HG02870 (cell line): ENCODE measurements at regions not wholly inside any gene's neighbourhood (a gene's known extent, or its start where the extent isn't known, plus 50 kb on each side); places are given as distances from the start of the nearest gene placed in this dataset.
"Not testable (repeated sequence)": the region's sequence is repeated elsewhere in the genome, so short reads cannot be mapped to it uniquely, and the experiment has no call there.

Source experiments
- ATAC-seq: cut with Tn5 transposase; IDR thresholded peaks from one replicate; pipeline ENCODE4 v1.9.1; 2021; ENCODE audit warnings: mild to moderate bottlenecking, moderate library complexity; ENCODE audit not compliant: unreplicated experiment

DNA sequence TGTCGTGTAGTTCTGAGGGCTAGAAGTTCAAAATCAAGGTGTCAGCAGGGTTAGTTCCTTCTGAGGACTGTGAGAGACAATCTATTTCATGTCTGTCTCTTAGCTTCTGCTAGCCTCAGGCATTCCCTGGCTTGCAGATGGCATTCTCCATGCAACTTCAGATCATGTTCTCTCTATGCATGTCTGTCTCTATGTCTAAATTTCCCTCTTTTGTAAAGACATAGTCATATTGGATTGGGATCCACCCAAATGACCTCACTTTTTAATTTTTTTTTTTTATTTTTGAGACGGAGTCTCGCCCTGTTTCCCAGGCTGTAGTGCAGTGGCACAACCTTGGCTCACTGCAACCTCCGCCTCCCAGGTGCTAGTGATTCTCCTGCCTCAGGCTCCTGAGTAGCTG is 104.6 kb downstream of the RAP2B start:
- ATAC-seq = no peak

DNA sequence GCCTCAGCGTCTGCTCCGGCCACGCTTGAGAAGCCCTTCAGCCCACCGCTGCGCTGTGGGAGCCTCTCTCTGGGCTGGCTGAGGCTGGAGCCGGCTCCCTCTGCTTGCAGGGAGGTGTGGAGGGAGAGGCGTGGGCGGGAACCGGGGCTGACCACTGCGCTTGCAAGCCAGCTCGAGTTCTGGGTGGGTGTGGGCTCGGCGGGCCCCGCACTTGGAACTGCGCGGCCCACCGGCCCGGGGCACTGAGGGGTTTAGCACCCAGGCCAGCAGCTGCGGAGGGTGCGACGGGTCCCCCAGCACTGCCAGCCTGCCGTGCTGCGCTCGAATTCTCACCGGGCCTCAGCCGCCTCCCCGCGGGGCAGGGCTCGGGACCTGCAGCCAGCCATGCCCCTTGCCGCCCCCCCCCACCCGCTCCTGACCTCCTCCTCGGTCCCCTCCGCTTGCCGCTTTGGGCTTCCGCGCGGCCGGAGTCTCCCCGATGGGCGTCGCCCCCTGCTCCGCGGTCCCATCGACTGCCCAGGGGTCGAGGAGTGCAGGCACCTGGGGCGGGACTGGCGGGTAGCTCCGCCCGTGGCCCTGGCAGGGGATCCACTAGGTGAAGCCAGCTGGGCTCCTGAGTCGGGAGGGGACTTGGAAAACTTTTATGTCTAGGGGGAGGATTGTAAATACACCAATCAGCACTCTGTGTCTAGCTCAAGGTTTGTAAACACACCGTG is 106.7 kb downstream of the RAP2B start:
- ATAC-seq = no peak

DNA sequence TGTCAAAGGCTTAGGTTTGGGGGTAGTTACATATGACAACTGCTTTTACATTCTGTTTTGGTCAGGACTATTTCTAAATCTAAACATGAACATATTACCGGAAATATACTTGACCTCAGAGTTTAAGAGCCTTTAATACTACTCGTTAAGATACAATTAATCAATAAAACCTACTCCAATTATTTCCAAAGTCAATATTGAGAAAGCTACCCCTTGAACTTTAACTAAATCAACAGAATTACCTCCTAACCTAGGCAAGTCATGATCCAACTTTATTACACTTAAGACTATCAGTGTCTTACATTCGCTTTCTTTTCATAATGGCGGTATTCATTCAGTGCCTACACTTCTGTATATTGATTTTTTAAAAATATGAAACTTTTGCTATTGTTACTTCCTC is 107.7 kb downstream of the RAP2B start:
- no peak for ATAC-seq

DNA sequence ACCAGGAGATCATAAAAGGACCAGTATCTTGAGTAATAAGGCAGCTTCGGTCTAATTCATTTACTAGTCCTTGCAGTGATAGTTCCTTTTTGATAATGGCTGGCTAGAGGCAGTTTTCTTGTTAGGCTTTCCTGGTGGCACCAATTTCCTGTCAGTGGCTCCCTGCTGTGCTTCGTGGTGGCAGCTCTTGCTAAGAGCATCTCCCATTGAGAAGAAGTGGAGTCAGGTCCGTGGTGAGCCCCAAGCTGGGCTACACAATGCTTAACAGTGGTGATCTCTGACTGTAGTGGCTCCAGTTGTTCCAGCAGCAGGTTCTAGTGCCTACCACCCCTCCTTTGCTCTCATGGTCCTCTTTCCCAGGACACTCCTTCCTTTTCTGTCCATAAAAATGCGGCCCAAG is 111.2 kb downstream of the RAP2B start:
- ATAC-seq = no peak

DNA sequence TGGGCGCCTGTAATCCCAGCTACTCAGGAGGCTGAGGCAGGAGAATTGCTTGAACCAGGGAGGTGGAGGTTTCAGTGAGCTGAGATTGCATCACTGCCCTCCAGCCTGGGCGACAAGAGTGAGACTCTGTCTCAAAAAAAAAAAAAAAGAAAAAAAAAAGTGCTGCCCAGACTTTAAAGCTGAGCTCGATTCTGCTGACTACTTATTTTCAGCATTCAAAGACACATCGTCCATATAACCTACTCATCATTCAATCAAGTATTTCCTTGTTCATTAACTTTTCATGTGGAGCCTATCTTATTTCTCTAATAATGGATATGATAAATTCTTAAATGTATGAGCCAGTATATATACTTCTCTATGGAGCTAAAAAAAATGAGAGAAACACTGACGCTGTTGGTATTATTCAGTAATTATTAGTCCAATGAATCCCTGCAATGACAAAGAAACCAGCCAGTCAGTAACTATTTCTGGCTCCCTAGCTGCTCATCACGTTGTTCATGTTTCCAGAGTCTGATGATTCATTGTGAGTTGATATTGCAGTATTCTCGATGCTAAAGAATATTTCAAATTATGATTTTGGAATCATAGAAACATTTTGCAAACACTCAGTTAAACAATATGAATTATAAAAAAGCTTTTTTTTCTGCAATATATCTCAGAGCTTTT is 111.9 kb downstream of the RAP2B start:
- no peak for ATAC-seq

DNA sequence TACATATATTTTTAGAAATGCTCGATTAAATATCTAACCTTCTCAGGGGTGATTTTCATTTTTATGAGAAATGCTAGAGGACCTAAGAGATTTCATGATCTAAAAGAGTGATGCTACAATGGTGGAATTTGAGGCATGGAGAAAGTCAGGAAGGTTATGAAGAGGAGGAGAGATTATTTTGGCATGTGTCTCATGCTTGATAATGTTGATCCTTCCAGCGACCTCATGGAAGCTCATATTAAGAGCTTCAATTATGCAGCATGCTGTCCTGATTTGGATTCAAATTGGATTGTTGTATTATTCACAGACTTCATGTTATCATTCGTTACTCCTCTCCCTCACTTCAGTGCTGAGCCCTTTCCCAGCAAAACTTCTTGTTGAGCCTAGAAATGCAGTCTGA is 112.5 kb downstream of the RAP2B start:
- no peak for ATAC-seq

DNA sequence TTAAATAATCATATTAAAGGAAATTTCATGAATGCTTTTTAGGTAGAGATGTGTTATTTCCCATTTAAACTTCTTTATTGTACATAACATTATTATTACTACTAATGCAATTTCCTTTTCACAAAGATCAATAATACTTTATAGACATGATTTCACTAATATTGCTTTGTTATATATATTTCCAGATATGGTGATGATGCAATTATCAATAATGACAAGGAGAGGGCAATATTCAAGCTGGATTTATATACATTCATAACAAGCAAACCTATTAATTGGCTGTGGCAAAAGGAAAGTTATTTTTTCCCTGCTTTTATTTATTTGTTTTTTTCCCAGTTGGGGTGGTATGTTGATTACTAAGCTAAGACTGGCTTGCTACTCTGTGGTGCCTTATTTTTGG is 113.5 kb downstream of the RAP2B start:
- no peak for ATAC-seq

DNA sequence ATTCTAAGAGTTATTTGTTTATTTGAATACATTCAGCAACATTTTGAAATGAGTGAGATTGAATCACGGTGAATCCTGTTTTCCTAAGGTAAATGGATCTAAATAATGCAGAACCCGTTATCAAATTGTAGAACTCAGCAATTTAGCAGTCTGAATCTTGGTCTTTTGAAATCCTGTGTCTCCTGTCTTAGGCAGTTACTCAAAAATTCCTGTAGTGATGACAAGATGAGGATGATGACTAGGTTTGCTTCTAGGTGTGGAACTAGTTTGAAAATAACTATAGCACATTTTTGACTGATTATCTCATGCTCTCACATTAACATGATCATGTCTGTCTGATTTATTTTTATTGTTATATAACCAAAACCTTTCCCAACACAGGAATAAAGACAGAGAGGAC is 115.0 kb downstream of the RAP2B start:
- ATAC-seq = no peak

DNA sequence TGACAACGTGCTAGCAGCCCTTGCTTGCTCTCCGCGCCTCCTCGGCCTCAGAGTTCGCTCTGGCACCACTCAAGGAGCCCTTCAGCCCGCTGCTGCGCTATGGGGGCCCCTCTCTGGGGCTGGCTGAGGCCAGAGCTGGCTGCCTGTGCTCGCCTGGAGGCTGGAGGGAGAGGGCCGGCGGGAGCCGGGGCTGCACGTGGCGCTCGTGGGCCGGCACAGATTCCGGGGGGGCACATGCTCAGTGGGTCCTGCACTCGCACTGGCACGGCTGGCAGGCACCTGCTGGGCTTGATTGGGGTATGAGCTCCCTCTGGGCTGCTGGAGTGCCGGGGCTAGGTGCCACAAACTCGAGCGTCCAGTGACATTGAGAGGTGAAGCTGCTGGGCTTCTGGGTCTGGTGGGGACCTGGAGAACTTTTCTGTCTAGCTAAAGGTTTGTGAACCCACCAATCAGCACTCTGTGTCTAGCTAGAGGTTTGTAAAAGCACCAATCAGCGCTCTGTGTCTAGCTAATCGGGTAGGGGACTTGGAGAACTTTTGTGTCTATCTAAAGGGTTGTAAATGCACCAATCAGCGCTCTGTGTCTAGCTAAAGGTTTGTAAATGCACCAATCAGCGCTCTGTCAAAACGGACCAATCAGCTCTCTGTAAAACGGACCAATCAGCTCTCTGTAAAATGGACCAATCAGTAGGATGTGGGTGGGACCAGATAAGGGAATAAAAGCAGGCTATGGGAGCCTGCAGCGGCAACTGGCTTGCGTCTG is 119.4 kb downstream of the RAP2B start:
- not testable (repeated sequence) for ATAC-seq

DNA sequence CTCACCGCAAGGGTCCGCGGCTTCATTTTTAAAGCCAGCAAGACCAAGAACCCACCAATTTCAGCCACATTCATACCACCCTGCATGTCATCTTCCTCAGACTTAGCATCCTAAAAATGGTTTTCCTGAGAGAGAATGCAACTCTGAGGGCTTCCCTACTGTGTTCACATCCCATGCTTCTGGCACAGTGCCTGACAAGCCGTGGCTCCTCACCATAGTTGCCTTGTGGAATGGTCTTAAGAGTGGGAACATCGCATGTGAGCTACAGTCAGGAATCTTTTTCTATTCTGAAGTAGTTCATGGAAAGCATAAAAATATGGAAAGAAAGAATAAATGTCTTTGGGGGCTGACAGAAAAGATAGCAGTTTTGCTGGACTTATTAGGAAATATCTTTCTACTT is 120.3 kb downstream of the RAP2B start:
- ATAC-seq = no peak

DNA sequence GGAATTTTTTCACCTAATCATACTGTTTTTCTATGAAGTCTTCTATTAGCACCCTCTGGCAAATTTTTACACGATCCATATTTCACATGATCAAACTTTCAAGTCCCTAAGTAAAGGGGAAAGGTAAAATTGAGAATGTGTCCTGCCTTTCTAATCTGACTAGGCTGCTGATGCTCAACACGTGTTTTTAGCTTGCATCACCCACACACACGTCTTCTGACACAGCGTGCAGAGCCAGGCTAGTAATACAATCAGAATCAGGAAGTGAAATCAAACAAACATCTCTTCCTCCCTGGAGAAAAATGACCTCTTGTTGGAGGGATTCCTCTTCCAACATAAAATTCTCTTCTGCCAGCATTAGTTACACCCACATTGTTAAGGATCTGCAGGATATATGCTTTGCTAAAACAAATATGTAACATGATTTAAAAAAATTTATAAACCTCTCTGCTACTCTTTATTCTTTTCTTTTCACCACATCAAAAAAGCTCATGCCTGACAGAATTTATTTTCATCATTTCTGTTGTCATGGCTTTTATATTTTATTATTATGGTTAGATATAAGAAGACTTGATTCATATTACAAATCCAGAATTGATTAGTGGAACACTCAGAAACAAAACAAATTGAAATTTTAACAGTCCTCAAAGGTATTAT is 122.4 kb downstream of the RAP2B start:
- ATAC-seq = peak; percentile 67

DNA sequence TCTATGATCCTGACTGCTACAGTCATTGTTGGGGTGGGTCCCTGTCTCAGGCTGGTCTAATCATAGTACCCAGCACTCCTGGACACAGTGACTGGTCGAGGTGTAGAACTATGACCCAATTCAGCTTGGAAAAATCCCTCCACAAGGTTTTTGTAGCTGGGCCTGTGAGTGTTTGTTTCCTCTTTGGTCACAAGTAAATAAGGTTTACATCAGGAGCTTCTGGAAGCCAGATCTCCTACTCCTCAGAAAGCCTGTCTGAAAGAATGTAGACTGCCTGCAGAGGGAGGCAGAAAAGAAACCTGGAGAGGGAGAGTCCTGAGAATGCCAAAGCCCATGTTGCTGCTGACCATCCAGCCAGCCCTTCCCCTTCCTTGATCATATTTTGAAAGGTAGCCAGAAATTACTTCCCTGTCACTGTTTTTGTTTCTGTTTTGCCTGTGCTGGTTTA is 123.2 kb downstream of the RAP2B start:
- no peak for ATAC-seq

DNA sequence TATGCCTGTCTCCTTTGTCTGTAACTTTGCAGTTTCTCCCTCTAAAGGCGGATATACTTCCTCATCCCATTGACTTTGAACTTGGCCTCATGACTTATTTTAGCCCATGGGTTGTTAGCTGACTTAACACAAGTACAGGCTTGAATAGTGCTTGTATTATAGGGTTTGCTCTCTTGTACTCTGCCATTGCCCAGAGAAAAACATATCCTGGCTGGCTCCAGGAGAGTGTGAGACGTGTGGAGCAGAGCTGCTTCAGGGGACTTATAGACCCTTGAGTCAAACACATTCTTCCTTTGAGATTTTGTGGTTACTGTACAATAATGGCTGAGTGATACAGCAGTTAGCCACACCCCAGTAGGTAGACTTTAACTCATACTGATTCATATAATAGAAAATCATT is 124.0 kb downstream of the RAP2B start:
- ATAC-seq = no peak

DNA sequence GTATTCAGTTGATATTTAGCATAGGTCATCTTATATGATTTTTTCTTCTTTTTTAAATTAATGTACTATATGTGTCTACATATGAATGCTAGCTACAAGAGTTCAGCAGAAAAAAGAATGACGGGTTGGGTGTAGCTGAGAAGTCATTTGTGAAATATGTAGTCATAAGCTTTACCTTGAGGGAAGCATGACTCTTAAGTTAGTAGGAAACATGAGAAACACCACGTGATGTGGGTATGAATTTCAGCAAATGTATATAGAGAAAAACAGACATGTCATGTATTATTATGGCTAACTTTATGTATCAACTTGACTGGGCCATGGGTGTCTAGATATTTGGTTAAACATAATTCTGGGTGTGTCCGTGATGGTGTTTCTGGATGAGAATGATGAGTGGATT is 125.0 kb downstream of the RAP2B start:
- ATAC-seq = no peak

DNA sequence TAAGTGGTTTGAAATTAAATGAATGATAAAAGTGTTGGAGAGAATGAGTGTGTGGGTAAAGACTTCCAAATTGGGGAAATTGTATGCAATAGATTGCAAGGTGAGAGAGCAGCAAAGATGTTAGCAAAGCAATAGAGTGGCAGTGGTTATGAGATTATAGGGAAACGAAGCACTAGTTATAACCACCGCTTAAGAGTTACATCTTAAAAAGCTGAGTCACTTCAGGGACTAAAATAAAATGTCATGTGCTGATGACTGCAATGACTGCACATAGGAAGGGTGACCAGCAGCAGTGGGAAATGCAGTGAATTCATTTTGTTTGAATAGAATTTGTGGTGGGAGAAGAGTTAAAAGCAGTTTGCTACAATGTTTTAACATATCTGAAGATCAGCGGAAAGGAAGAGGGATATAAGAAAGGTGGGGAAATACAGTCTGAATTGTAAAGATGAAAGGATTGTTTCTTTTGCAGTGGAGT is 127.3 kb downstream of the RAP2B start:
- ATAC-seq = no peak

DNA sequence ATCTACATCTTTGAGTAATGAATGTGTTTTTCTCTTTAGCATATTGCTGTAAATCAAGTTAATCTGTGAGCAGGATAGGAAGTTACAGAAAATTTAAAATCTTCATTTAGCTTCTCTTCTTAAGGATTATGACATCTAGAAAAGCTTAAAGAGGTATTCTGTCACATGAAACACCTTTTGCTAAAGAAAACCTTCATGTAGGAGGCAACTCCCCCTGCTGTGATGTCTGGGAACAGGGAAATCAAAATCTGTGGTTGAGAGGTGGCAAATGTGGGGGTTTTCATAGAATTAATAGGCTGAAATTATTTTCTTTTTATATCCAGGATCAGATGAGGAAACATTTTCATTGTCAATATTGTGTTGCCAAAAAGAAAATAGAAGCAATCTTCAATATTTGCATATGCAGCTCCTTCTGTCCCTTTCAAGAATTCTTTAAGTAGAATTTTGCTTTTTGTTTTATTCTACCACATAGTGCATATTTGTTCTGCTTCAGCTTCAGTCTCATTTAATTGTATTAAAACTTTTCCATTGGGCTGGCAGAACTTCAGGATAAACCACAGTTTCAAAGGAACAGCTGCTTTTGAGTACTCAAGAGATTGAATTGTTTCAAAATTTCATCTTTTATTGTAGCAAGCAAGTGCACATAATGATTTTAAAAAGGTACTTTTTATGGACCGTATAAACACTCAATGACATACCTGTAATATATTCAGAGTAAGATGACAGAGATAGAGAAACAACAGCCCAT is 128.4 kb downstream of the RAP2B start:
- ATAC-seq = no peak

DNA sequence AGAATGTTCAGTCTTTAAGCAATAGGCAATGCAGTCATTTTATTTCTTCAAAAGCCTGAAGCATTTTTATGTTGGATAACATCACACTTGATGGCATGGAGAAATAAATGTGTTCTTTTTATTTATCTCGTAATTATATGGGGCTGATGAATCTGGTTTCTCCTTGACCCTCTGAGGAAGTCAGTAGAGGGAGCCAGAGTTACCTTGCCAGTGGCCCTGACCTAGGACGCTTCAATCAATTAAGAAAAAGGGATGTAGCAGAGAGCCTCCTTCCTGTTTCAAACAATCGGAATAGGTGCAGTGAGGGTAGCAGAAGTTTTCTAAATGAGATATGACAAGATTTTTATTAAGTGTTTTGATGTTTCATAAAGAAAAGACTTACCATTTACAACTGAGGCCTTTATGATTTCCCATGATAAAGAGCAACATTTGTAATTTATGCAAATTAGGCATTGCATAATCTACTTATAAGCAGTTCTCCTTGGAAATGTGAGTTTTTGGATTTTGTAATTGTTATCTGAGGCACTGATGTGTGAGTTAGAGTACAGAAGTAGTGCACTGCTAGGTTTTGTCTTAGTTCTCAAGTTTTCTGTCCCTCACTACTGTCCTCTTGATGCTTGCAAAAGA is 129.1 kb downstream of the RAP2B start:
- no peak for ATAC-seq

DNA sequence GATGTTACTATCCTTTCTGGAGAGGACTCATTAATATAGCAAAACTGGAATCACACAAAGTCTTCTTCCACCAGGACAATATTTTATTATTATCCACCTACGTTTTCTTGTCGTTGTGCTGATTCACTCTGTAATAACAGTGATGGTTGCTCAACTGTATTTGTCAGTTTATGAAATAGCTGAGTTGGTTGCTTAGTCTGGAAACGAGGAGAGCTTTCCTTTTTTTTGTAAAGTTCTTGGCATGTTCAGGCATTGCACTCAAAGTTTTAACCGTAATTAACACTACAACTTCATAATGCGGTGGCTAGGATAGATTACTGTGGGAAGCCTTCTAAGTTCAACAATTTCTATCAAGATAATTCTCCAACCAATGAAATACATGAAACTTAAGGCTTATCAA is 131.2 kb downstream of the RAP2B start:
- ATAC-seq = no peak

DNA sequence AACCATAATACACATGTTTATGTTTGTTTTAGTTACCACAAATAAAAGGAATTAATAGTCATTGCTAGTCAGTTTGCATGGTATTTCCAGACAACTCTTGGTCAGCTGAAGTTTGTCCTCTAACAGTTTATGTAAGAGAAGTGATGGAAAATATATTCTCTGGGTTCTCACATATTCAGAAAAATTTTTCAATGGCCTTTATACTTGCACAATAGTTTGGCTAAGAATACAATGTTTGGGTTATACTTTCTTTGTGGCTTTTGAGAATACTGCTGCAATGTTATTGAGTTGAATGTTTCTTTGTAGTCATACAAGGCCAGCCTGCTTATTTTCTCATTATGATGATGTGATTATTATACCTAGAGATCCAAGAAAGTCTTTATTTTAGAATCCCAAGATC is 133.9 kb downstream of the RAP2B start:
- ATAC-seq = no peak

DNA sequence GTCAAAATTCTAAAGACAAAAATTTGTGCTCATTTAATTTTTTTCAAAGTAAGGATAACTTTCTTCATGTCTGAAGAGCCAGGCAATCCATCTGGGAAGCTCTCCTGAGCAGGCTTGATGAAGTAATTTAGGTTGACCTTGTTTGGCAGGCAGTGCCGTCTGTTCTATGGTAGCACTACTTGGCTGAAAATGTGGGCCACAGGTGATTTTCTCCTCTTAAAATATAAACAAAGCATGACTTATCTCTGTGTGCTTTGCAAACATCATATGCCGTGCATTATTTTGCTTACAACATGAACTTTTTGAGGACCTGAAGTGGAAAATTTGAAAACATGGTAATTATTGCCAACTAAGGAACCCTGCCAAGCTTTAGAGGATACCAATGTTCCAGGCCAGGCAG is 143.2 kb downstream of the RAP2B start:
- no peak for ATAC-seq
